ENCODE measurements at regions not wholly inside any gene's neighbourhood (a gene's known extent, or its start where the extent isn't known, plus 50 kb on each side); places are given as distances from the start of the nearest gene placed in this dataset.

DNA sequence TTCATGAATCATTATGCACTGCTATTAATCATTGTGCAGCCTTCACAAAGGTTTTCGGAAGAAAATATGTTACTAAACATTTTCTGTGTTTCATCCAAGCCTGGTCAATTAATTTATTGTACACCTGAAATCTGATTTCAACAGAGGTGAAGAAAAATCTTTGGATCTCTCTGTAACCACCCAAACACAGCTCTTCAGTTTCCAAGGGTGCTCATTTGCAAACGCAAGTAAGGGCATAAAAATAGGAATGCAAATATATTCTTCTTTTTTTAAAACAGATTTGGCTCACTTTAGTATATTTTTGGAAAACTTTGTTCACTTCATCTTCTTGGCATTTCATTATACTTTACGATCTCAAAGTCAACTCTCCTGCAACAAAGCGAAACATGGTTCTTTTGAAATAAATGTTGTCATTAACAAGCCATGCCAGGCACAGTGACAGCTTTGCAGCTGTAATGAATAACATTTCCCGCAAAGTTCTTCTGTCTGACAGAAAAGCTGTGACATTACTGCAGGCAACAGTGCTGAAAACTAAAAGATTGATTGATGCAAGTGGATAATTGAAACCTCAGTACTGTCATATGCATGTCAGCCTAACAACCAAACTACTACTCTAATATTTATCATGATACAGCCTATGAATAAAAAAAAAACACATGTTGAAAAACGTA is 348.3 kb downstream of the FRK start:
- TF ChIP-seq, protein P1, sequence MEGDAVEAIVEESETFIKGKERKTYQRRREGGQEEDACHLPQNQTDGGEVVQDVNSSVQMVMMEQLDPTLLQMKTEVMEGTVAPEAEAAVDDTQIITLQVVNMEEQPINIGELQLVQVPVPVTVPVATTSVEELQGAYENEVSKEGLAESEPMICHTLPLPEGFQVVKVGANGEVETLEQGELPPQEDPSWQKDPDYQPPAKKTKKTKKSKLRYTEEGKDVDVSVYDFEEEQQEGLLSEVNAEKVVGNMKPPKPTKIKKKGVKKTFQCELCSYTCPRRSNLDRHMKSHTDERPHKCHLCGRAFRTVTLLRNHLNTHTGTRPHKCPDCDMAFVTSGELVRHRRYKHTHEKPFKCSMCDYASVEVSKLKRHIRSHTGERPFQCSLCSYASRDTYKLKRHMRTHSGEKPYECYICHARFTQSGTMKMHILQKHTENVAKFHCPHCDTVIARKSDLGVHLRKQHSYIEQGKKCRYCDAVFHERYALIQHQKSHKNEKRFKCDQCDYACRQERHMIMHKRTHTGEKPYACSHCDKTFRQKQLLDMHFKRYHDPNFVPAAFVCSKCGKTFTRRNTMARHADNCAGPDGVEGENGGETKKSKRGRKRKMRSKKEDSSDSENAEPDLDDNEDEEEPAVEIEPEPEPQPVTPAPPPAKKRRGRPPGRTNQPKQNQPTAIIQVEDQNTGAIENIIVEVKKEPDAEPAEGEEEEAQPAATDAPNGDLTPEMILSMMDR (IDR thresholded peaks at IDR 0.05): no peak
- no peak for TF ChIP-seq EP300 (IDR thresholded peaks at IDR 0.05)
